Esophagus muscularis mucosa (tissue), 3 donors: ENCODE measurements at regions not wholly inside any gene's neighbourhood (a gene's known extent, or its start where the extent isn't known, plus 50 kb on each side); places are given as distances from the start of the nearest gene placed in this dataset.

Source experiments
- POLR2A ChIP-seq: fragments of 450-650 bp; IDR thresholded peaks from one replicate; pipeline ENCODE4 v1.6.1; 2017; ENCODE audit warnings: antibody characterized with exemption, moderate library complexity, mild to moderate bottlenecking, low read depth
- POLR2AphosphoS5 ChIP-seq, 2 donors: sonication (generic); formaldehyde crosslinking; IDR thresholded peaks; one replicate each; pipeline ENCODE4 v1.6.1; 2017; ENCODE audit warnings: antibody characterized with exemption in 2 of 2
- TF ChIP-seq, protein P1 (sequence below), 3 experiments: fragments of 200-600 bp in 2 of 3; fragments of 450-650 bp in 1 of 3; sonication (generic) in 2 of 3; IDR thresholded peaks; one replicate each; pipeline ENCODE4 v1.5.1; 2017 to 2019; ENCODE audit warnings: antibody characterized with exemption in 3 of 3, mild to moderate bottlenecking in 2 of 3, moderate library complexity in 1 of 3

DNA sequence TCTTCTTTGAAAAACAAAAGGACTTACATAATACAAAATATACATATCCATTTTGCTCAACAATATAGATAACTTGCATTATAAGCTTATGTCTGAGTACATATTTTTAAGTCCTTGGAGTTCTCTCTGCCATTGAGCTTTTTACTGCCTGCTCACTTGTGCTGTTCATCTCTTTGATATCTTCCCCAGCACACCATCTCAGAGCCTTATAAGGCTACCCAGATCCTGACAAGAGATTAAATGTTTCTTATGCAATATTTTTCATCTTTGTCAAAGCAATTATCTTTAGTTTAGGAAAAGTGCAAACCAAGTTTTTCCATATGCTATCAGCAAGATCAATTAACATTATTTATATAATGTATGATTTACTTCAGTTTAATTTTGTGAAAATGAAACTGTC is 60.7 kb upstream of the ITGA1 start:
- TF ChIP-seq, protein P1, sequence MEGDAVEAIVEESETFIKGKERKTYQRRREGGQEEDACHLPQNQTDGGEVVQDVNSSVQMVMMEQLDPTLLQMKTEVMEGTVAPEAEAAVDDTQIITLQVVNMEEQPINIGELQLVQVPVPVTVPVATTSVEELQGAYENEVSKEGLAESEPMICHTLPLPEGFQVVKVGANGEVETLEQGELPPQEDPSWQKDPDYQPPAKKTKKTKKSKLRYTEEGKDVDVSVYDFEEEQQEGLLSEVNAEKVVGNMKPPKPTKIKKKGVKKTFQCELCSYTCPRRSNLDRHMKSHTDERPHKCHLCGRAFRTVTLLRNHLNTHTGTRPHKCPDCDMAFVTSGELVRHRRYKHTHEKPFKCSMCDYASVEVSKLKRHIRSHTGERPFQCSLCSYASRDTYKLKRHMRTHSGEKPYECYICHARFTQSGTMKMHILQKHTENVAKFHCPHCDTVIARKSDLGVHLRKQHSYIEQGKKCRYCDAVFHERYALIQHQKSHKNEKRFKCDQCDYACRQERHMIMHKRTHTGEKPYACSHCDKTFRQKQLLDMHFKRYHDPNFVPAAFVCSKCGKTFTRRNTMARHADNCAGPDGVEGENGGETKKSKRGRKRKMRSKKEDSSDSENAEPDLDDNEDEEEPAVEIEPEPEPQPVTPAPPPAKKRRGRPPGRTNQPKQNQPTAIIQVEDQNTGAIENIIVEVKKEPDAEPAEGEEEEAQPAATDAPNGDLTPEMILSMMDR (IDR thresholded peaks at IDR 0.05) = no peak
- no peak for TF ChIP-seq POLR2AphosphoS5 (IDR thresholded peaks at IDR 0.05)
- TF ChIP-seq POLR2A = no peak
